Left ventricle myocardium superior (tissue), 1 donor: ENCODE measurements at regions not wholly inside any gene's neighbourhood (a gene's known extent, or its start where the extent isn't known, plus 50 kb on each side); places are given as distances from the start of the nearest gene placed in this dataset.

Experiments used
- ATAC-seq: fragments of 200-7000 bp; cut with Tn5 transposase; one replicate; pipeline ENCODE4 v1.9.1; 2020; ENCODE audit warnings: mild to moderate bottlenecking, moderate library complexity
- DNase-seq: peaks from one replicate; pipeline ENCODE4 v3.0.0-alpha.2; 2020
- intact Hi-C: fragments of 100-400 bp; cut with micrococcal nuclease; formaldehyde crosslinking; loops from one replicate; pipeline ENCODE4 v1.11.0; 2022
- donor health status: DM: no; HTN: yes; CAD: no; lungs with severe emphysema.

GRCh38 chr14:103205541-103205906, 82.3 kb downstream of the TNFAIP2 start:
- no peak for ATAC-seq
- intact Hi-C loops: no loop called here
- no peak for DNase-seq

- intact Hi-C loops: no loop called here
- ATAC-seq (no peak), DNase-seq (no peak)
These were observed 82.8 kb downstream of the TNFAIP2 start for GRCh38 chr14:103206023-103206481.

GRCh38 chr14:103206836-103207387, 83.7 kb downstream of the TNFAIP2 start:
- intact Hi-C loops: no loop called here
- peak; percentile 92 for ATAC-seq
- DNase-seq: peak; percentile 92

GRCh38 chr14:103207388-103208072, 84.3 kb downstream of the TNFAIP2 start:
- DNase-seq (peak; percentile 76), ATAC-seq (peak; percentile 66)
- intact Hi-C loops: no loop called here

- ATAC-seq (no peak), DNase-seq (no peak)
These were observed 85.8 kb downstream of the TNFAIP2 start for GRCh38 chr14:103209054-103209453.

GRCh38 chr14:103209506-103209905, 86.2 kb downstream of the TNFAIP2 start:
- intact Hi-C loops: no loop called here
- no peak for ATAC-seq
- DNase-seq: no peak

More at GRCh38 chr14:103209054-103209453, 85.8 kb downstream of the TNFAIP2 start:
- intact Hi-C loops: no loop called here

GRCh38 chr14:103213331-103213730, 90.1 kb downstream of the TNFAIP2 start:
- intact Hi-C loops: no loop called here
- DNase-seq (no peak), ATAC-seq (no peak)

GRCh38 chr14:103214461-103214958, 91.2 kb downstream of the TNFAIP2 start:
- DNase-seq (no peak), ATAC-seq (no peak)
- intact Hi-C loops: no loop called here

- intact Hi-C loops: no loop called here
- DNase-seq: no peak
- ATAC-seq: no peak
These were observed 93.1 kb downstream of the TNFAIP2 start for GRCh38 chr14:103216399-103216798.

- intact Hi-C loops: no loop called here
- no peak for ATAC-seq
- DNase-seq: no peak
These were observed 93.6 kb downstream of the TNFAIP2 start for GRCh38 chr14:103216857-103217256.

GRCh38 chr14:103217538-103217937, 94.3 kb downstream of the TNFAIP2 start:
- ATAC-seq (no peak), DNase-seq (no peak)
- intact Hi-C loops: no loop called here

- ATAC-seq (no peak), DNase-seq (no peak)
- intact Hi-C loops: no loop called here
These were observed 97.1 kb downstream of the TNFAIP2 start for GRCh38 chr14:103220134-103220981.

GRCh38 chr14:103220982-103221641, 97.9 kb downstream of the TNFAIP2 start:
- DNase-seq: peak; percentile 45
- intact Hi-C loops: no loop called here
- ATAC-seq: no peak

- intact Hi-C loops: no loop called here
- DNase-seq (no peak), ATAC-seq (no peak)
These were observed 98.6 kb downstream of the TNFAIP2 start for GRCh38 chr14:103221781-103222358.

- DNase-seq: no peak
- intact Hi-C loops: no loop called here
- no peak for ATAC-seq
These were observed 100.6 kb downstream of the TNFAIP2 start for GRCh38 chr14:103223818-103224352.

GRCh38 chr14:103225062-103225461, 101.8 kb downstream of the TNFAIP2 start:
- DNase-seq: no peak
- intact Hi-C loops: no loop called here
- ATAC-seq: no peak

GRCh38 chr14:103225476-103225875, 102.2 kb downstream of the TNFAIP2 start:
- intact Hi-C loops: no loop called here
- ATAC-seq (no peak), DNase-seq (no peak)

GRCh38 chr14:103227094-103227768, 104.0 kb downstream of the TNFAIP2 start:
- intact Hi-C loops: no loop called here
- no peak for DNase-seq
- no peak for ATAC-seq
